ENCODE measurements at regions not wholly inside any gene's neighbourhood (a gene's known extent, or its start where the extent isn't known, plus 50 kb on each side); places are given as distances from the start of the nearest gene placed in this dataset.

GRCh38 chr15:31552482-31553099 is 226.0 kb downstream of the KLF13 start:
- Mint-ChIP-seq H3K36me3 (ENCODE audit: low read depth) (no peaks in the 10 kb centered on the region), H3K27ac (no peak overlapping the region), H3K27me3 (ENCODE audit: low read depth) (no peaks in the 10 kb centered on the region), H3K4me3 (ENCODE audit: low read depth) (no peak overlapping the region), H3K4me1 (ENCODE audit: low read depth) (no peaks in the 10 kb centered on the region), H3K9me3 (no peaks in the 10 kb centered on the region)
- intact Hi-C loops (cut with micrococcal nuclease): no loop called here
- no peak for DNase-seq (ENCODE audit: low spot score)

DNA sequence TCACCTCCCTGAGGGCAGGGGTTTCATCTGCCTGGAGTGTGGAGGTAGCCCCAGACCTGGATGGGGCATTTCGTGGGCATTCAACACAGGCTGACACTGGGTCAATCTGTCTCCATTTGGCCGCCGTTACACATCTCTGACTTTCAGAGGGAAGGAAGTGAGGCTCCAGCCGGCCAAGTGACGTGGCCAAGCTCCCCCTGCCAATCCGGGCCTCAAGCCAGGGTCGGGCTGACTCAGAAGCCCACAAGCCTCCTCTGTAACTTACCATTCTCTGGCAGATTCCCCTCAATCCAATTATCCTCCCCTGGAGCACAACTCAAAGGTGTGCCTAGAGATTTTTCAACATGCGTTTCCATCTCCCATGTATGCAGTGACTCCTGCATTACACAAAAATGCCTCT is 227.6 kb downstream of the KLF13 start:
- Mint-ChIP-seq H3K27ac (no peak overlapping the region), H3K36me3 (ENCODE audit: low read depth) (no peaks in the 10 kb centered on the region), H3K9me3 (no peaks in the 10 kb centered on the region), H3K27me3 (ENCODE audit: low read depth) (no peaks in the 10 kb centered on the region), H3K4me1 (ENCODE audit: low read depth) (no peaks in the 10 kb centered on the region), H3K4me3 (ENCODE audit: low read depth) (no peak overlapping the region)
- intact Hi-C loops (cut with micrococcal nuclease): no loop called here
- no peak for DNase-seq (ENCODE audit: low spot score)

- DNase-seq (ENCODE audit: low spot score): no peak
- H3K27me3 Mint-ChIP-seq (ENCODE audit: low read depth): no peaks in the 10 kb centered on the region
- H3K4me1 Mint-ChIP-seq (ENCODE audit: low read depth): no peaks in the 10 kb centered on the region
- no peaks in the 10 kb centered on the region for H3K9me3 Mint-ChIP-seq
- no peak overlapping the region for H3K27ac Mint-ChIP-seq
- intact Hi-C loops (cut with micrococcal nuclease): no loop called here
- H3K36me3 Mint-ChIP-seq (ENCODE audit: low read depth): no peaks in the 10 kb centered on the region
- no peak overlapping the region for H3K4me3 Mint-ChIP-seq (ENCODE audit: low read depth)
Observed at GRCh38 chr15:31555022-31555421, 228.4 kb downstream of the KLF13 start.

DNA sequence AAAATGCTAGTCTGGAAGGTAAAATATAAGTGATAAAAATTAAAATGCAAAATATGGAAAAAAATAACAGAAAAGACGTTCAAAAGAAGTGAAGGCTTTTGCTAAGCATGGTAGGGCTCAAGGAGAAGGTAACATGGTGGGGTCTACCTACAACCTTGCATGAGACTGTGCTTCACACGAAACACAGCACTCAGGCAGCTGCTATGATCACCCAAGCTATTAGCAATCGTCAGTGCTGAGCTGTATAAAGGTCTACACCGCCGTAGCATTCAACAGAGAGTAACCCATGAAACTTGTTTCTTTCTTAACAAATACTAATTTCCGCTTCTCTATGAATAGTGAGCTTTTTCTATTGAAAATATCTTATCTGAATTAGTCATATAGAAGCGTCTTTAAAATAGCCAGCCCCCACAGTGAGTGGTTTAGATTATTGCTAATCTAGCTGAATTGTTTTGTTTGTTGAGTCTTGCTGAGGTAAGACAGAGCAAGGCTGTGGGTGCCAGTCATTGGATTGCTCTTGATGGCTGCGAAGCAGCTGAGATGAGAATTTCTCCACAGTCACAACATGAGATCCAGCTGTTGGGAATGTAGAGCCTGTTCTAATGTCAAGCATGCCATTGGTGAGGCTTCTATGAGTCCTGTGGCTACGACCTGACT is 230.0 kb downstream of the KLF13 start:
- DNase-seq (ENCODE audit: low spot score): no peak
- Mint-ChIP-seq H3K27ac (no peak overlapping the region), H3K9me3 (no peaks in the 10 kb centered on the region), H3K4me1 (ENCODE audit: low read depth) (no peaks in the 10 kb centered on the region), H3K27me3 (ENCODE audit: low read depth) (no peaks in the 10 kb centered on the region), H3K36me3 (ENCODE audit: low read depth) (no peaks in the 10 kb centered on the region), H3K4me3 (ENCODE audit: low read depth) (no peak overlapping the region)
- intact Hi-C loops (cut with micrococcal nuclease): no loop called here

DNA sequence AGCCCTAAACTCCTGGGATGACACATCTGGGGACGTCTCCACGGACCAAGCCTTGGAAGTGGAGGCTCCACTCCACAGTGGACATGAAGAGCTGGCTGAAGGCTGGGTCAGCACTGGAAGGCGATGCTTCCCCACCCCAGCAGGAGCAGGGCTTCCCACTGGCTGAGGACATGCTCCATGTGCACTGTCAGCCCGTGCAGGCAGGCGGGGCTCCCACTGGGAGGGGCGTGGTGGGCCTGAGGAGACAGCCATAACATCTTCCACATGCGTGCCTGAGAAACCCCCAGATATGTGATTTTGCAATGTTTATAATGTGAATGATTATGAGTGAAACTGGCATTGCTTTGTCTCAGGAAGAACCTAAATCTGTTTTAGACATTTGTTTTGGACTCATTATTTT is 231.3 kb downstream of the KLF13 start:
- Mint-ChIP-seq H3K36me3 (ENCODE audit: low read depth) (no peaks in the 10 kb centered on the region), H3K9me3 (no peaks in the 10 kb centered on the region), H3K27ac (no peak overlapping the region), H3K4me3 (ENCODE audit: low read depth) (no peak overlapping the region), H3K27me3 (ENCODE audit: low read depth) (no peaks in the 10 kb centered on the region), H3K4me1 (ENCODE audit: low read depth) (no peaks in the 10 kb centered on the region)
- intact Hi-C loops (cut with micrococcal nuclease): no loop called here
- DNase-seq (ENCODE audit: low spot score): no peak

GRCh38 chr15:31558840-31559239 is 232.2 kb downstream of the KLF13 start:
- intact Hi-C loops (cut with micrococcal nuclease): no loop called here
- H3K36me3 Mint-ChIP-seq (ENCODE audit: low read depth): no peaks in the 10 kb centered on the region
- no peaks in the 10 kb centered on the region for H3K4me1 Mint-ChIP-seq (ENCODE audit: low read depth)
- no peaks in the 10 kb centered on the region for H3K27me3 Mint-ChIP-seq (ENCODE audit: low read depth)
- H3K27ac Mint-ChIP-seq: no peak overlapping the region
- no peak overlapping the region for H3K4me3 Mint-ChIP-seq (ENCODE audit: low read depth)
- H3K9me3 Mint-ChIP-seq: no peaks in the 10 kb centered on the region
- no peak for DNase-seq (ENCODE audit: low spot score)

- Mint-ChIP-seq H3K4me1 (ENCODE audit: low read depth) (no peaks in the 10 kb centered on the region), H3K9me3 (no peaks in the 10 kb centered on the region), H3K27ac (no peak overlapping the region), H3K36me3 (ENCODE audit: low read depth) (no peaks in the 10 kb centered on the region), H3K4me3 (ENCODE audit: low read depth) (no peak overlapping the region), H3K27me3 (ENCODE audit: low read depth) (peaks cover 3% of the 10 kb centered on the region)
- no peak for DNase-seq (ENCODE audit: low spot score)
- intact Hi-C loops (cut with micrococcal nuclease): no loop called here
Observed at GRCh38 chr15:31559786-31560185, 233.2 kb downstream of the KLF13 start.

GRCh38 chr15:31560643-31561042 is 234.0 kb downstream of the KLF13 start:
- no peaks in the 10 kb centered on the region for H3K9me3 Mint-ChIP-seq
- no peaks in the 10 kb centered on the region for H3K36me3 Mint-ChIP-seq (ENCODE audit: low read depth)
- no peak overlapping the region for H3K4me3 Mint-ChIP-seq (ENCODE audit: low read depth)
- no peaks in the 10 kb centered on the region for H3K4me1 Mint-ChIP-seq (ENCODE audit: low read depth)
- H3K27me3 Mint-ChIP-seq (ENCODE audit: low read depth): peaks cover 3% of the 10 kb centered on the region
- no peak overlapping the region for H3K27ac Mint-ChIP-seq
- no peak for DNase-seq (ENCODE audit: low spot score)
- intact Hi-C loops (cut with micrococcal nuclease): no loop called here

GRCh38 chr15:31561156-31561555 is 234.5 kb downstream of the KLF13 start:
- intact Hi-C loops (cut with micrococcal nuclease): no loop called here
- peaks cover 3% of the 10 kb centered on the region for H3K27me3 Mint-ChIP-seq (ENCODE audit: low read depth)
- no peaks in the 10 kb centered on the region for H3K4me1 Mint-ChIP-seq (ENCODE audit: low read depth)
- H3K4me3 Mint-ChIP-seq (ENCODE audit: low read depth): no peak overlapping the region
- no peaks in the 10 kb centered on the region for H3K9me3 Mint-ChIP-seq
- H3K27ac Mint-ChIP-seq: no peak overlapping the region
- no peak for DNase-seq (ENCODE audit: low spot score)
- no peaks in the 10 kb centered on the region for H3K36me3 Mint-ChIP-seq (ENCODE audit: low read depth)

DNA sequence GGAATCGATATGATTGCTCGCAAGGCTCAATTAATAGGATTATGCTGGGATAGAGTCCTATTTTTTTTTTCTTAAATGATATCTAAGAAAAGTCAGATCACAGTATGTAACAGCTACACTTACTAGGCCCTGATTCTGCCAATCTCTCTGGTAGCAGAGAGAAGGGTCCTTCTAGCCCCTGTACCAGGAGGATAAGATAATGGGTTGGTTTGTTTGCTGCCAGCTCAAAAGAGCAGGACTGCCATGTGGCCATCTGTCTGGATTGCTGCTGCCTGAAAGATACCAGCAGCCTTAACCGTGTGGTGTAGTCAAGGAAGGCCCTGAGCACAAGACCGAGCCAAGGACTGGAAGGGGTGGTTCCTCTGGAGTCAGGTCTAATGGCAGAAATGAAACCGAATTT is 236.4 kb downstream of the KLF13 start:
- no peak overlapping the region for H3K27ac Mint-ChIP-seq
- H3K4me3 Mint-ChIP-seq (ENCODE audit: low read depth): no peak overlapping the region
- H3K36me3 Mint-ChIP-seq (ENCODE audit: low read depth): no peaks in the 10 kb centered on the region
- no peaks in the 10 kb centered on the region for H3K9me3 Mint-ChIP-seq
- H3K27me3 Mint-ChIP-seq (ENCODE audit: low read depth): peaks cover 3% of the 10 kb centered on the region
- intact Hi-C loops (cut with micrococcal nuclease): no loop called here
- DNase-seq (ENCODE audit: low spot score): no peak
- H3K4me1 Mint-ChIP-seq (ENCODE audit: low read depth): no peaks in the 10 kb centered on the region

DNA sequence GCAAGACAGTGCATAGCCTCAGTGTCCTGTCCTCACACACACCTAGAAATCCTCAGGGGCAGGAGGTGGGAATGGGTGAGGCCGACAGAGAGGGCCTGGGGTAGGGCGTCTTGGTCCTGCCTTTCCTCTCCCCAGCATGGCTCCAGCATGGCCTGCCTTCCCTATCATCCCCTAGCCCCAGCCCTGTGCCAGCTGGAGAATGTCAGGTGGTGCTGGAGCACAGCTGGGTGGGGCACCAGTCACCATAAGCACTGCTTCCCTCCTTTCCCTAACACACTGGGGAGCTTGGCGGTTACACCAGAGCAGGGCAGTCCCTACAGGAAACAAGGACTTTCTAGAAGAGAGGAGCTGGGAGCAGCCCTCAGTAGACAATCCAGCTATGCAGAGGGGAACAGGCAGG is 236.8 kb downstream of the KLF13 start:
- intact Hi-C loops (cut with micrococcal nuclease): no loop called here
- Mint-ChIP-seq H3K4me1 (ENCODE audit: low read depth) (no peaks in the 10 kb centered on the region), H3K27me3 (ENCODE audit: low read depth) (peaks cover 3% of the 10 kb centered on the region), H3K9me3 (no peaks in the 10 kb centered on the region), H3K27ac (no peak overlapping the region), H3K36me3 (ENCODE audit: low read depth) (no peaks in the 10 kb centered on the region), H3K4me3 (ENCODE audit: low read depth) (no peak overlapping the region)
- DNase-seq (ENCODE audit: low spot score): no peak

- Mint-ChIP-seq H3K9me3 (no peaks in the 10 kb centered on the region), H3K27ac (no peak overlapping the region), H3K27me3 (ENCODE audit: low read depth) (peaks cover 9% of the 10 kb centered on the region), H3K36me3 (ENCODE audit: low read depth) (no peaks in the 10 kb centered on the region), H3K4me1 (ENCODE audit: low read depth) (peaks cover 3% of the 10 kb centered on the region), H3K4me3 (ENCODE audit: low read depth) (no peak overlapping the region)
- no peak for DNase-seq (ENCODE audit: low spot score)
- intact Hi-C loops (cut with micrococcal nuclease): no loop called here
Observed at GRCh38 chr15:31567861-31568260, 241.2 kb downstream of the KLF13 start.

- H3K36me3 Mint-ChIP-seq (ENCODE audit: low read depth): no peaks in the 10 kb centered on the region
- H3K9me3 Mint-ChIP-seq: no peaks in the 10 kb centered on the region
- H3K27ac Mint-ChIP-seq: no peak overlapping the region
- H3K4me1 Mint-ChIP-seq (ENCODE audit: low read depth): peaks cover 6% of the 10 kb centered on the region
- peaks cover 7% of the 10 kb centered on the region for H3K27me3 Mint-ChIP-seq (ENCODE audit: low read depth)
- no peak for DNase-seq (ENCODE audit: low spot score)
- no peak overlapping the region for H3K4me3 Mint-ChIP-seq (ENCODE audit: low read depth)
- intact Hi-C loops (cut with micrococcal nuclease): no loop called here
Observed at GRCh38 chr15:31569836-31570235, 243.2 kb downstream of the KLF13 start.

DNA sequence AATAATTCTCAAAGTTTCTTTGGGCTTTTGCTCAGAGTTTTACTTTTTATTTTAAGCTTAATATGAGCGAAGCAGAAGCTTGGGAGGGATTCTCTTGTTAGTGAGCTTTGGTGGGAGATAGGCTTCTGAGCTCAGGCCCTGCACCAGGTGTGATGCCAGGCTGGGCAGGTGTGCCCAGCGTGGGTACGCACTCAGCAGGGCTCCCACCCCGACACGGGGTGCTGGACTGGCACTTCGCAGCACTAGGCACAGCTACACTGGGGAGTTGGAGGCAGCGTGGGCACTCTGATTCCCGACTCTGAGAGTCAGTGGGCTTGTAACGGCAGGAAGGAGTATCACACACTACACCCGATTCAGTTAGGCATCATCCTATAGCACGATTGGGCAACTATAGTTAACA is 244.0 kb downstream of the KLF13 start:
- no peaks in the 10 kb centered on the region for H3K36me3 Mint-ChIP-seq (ENCODE audit: low read depth)
- no peak overlapping the region for H3K27ac Mint-ChIP-seq
- intact Hi-C loops (cut with micrococcal nuclease): no loop called here
- no peak for DNase-seq (ENCODE audit: low spot score)
- no peaks in the 10 kb centered on the region for H3K9me3 Mint-ChIP-seq
- peaks cover 7% of the 10 kb centered on the region for H3K4me1 Mint-ChIP-seq (ENCODE audit: low read depth)
- no peak overlapping the region for H3K4me3 Mint-ChIP-seq (ENCODE audit: low read depth)
- H3K27me3 Mint-ChIP-seq (ENCODE audit: low read depth): peaks cover 7% of the 10 kb centered on the region
